ENCODE measurements at regions not wholly inside any gene's neighbourhood (a gene's known extent, or its start where the extent isn't known, plus 50 kb on each side); places are given as distances from the start of the nearest gene placed in this dataset.

DNA sequence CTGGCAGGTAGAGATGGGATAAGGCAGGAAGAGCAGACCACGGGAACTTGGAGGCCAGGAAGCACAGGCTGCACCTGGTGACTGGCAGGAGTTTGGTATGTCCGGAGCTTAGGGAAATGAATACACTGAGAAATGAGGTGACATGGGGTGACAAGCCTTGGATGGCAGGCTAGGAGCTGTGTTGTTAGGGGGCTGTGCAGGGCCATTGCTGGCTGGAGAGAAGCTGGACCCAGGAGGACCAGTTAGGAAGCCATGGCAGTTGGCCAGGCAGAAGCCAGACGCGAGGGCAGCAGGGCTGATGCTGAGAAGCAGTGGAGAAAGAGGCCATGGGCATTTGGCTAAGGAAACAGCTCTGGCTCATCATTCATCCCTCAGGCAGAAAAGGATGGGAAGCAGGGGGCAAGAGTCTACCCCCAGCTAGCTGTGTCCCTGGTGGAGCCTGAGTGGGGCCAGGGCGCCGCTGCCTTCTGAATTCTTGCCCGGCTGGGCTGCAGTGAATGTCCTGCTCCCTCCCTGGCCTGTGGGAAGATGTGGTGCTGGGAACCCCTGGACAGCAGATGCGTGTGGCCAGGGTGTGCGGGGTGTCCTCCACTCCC, 255.8 kb downstream of the FAM43A start:
- TF ChIP-seq TAF1 (IDR thresholded peaks at IDR 0.05; ENCODE audit: borderline replicate concordance, insufficient read depth, low read length) = no peak
- TF ChIP-seq SIN3A (IDR thresholded peaks at IDR 0.05; ENCODE audit: borderline replicate concordance, insufficient read depth, low read length) = no peak
- TF ChIP-seq POLR2AphosphoS5 (IDR thresholded peaks at IDR 0.05; ENCODE audit: low read depth, low read length) = no peak
- TF ChIP-seq, protein P1, sequence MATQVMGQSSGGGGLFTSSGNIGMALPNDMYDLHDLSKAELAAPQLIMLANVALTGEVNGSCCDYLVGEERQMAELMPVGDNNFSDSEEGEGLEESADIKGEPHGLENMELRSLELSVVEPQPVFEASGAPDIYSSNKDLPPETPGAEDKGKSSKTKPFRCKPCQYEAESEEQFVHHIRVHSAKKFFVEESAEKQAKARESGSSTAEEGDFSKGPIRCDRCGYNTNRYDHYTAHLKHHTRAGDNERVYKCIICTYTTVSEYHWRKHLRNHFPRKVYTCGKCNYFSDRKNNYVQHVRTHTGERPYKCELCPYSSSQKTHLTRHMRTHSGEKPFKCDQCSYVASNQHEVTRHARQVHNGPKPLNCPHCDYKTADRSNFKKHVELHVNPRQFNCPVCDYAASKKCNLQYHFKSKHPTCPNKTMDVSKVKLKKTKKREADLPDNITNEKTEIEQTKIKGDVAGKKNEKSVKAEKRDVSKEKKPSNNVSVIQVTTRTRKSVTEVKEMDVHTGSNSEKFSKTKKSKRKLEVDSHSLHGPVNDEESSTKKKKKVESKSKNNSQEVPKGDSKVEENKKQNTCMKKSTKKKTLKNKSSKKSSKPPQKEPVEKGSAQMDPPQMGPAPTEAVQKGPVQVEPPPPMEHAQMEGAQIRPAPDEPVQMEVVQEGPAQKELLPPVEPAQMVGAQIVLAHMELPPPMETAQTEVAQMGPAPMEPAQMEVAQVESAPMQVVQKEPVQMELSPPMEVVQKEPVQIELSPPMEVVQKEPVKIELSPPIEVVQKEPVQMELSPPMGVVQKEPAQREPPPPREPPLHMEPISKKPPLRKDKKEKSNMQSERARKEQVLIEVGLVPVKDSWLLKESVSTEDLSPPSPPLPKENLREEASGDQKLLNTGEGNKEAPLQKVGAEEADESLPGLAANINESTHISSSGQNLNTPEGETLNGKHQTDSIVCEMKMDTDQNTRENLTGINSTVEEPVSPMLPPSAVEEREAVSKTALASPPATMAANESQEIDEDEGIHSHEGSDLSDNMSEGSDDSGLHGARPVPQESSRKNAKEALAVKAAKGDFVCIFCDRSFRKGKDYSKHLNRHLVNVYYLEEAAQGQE (IDR thresholded peaks at IDR 0.05; ENCODE audit: insufficient read depth in 1 of 2, low read depth in 2 of 2, low read length in 2 of 2) = no peak
- no peak for TF ChIP-seq FOXP2 (optimal IDR thresholded peaks at IDR 0.05; ENCODE audit: borderline replicate concordance, extremely low read depth, extremely low read length, insufficient read depth)

DNA sequence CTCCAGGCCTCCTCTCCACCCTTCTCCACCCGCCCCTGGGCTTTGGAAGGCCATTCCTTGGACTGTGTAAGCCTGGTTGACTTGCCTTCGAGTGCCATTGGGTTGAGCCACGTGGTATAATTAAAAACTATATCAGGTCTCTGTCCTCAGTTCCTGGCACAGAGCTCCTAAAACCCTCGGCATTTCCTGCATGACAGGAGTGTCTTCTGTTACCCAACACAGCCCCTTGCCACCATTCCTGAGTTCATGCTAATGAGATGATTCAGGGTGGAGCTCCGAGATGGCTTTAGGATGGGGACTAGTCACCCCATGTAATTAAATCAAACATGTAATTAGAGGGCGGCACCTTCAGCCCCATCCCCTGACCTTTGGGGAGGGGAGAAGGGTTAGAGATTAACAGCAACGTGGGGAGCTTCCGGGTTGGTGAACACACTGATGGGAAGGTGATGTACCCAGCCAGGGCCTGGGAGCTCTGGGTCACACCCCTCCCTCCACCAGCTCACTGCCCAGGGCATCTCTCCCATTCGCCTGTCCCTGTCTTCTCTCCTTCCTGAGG, 256.4 kb downstream of the FAM43A start:
- TF ChIP-seq SIN3A (IDR thresholded peaks at IDR 0.05; ENCODE audit: borderline replicate concordance, insufficient read depth, low read length) = no peak
- no peak for TF ChIP-seq POLR2AphosphoS5 (IDR thresholded peaks at IDR 0.05; ENCODE audit: low read depth, low read length)

DNA sequence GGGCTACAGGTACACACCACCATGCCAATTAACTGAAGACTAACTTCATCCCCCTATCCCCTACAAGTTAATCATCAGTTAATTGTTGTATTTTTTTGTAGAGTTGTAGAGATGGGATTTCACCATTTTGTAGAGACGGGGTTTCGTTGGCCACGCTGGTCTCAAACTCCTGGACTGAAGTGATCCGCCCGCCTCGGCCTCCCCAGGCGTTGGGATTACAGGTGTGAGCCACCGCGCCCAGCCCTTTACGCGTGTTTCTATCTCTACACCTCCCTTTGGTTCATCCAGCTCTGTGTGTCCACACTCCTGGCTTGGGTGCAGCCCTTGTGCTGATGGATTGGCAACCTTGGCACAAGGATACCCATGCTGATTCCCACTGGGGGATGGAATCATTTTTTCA, 258.8 kb downstream of the FAM43A start:
- TF ChIP-seq POLR2AphosphoS5 (IDR thresholded peaks at IDR 0.05; ENCODE audit: low read depth, low read length) = no peak
- no peak for TF ChIP-seq TAF1 (IDR thresholded peaks at IDR 0.05; ENCODE audit: borderline replicate concordance, insufficient read depth, low read length)
- TF ChIP-seq, protein P1 (IDR thresholded peaks at IDR 0.05; ENCODE audit: insufficient read depth in 1 of 2, low read depth in 2 of 2, low read length in 2 of 2) = no peak
- TF ChIP-seq FOXP2 (optimal IDR thresholded peaks at IDR 0.05; ENCODE audit: borderline replicate concordance, extremely low read depth, extremely low read length, insufficient read depth) = no peak
- TF ChIP-seq SIN3A (IDR thresholded peaks at IDR 0.05; ENCODE audit: borderline replicate concordance, insufficient read depth, low read length) = no peak

DNA sequence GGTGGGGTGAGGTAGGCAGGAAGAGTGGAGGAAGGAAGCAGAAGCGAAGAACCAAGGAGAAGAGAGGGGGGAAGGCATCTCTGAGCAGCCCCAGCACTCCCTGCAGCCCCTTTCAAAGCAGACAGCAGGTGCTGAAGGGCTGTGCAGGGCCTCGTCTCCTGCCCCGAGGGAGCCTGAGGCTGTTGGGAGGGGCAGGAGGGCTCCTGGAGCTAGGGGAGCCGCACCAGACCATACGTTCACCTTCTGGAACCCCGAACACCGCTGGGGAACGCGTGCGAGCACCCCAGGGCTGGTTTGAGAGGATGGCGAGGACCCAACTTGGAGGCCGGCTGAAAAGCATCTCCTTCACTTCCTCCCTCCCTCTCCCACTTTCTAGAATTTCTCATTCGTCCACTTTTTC, 259.8 kb downstream of the FAM43A start:
- no peak for TF ChIP-seq POLR2AphosphoS5 (IDR thresholded peaks at IDR 0.05; ENCODE audit: low read depth, low read length)
- TF ChIP-seq TAF1 (IDR thresholded peaks at IDR 0.05; ENCODE audit: borderline replicate concordance, insufficient read depth, low read length) = no peak
- TF ChIP-seq, protein P1 (IDR thresholded peaks at IDR 0.05; ENCODE audit: insufficient read depth in 1 of 2, low read depth in 2 of 2, low read length in 2 of 2) = no peak

DNA sequence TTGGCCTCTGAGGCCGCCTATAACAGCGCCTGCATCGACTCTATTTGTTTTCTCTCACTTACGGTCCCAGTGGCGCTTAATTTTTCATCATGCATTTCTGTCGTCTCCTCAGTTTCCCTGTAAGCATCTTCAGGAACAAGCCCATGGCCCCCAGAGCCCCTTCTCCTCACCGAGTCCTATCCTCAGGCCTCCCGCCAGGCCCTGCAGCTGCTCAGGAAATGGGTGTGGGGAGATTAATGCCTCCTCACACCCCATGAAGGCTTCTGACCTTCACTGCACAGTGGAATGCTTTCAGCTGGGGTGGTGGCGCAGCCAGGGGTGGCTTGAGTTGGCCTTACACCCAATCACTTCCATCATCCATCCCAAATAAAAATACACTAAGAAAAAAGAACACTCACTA, 260.4 kb downstream of the FAM43A start:
- TF ChIP-seq TAF1 (IDR thresholded peaks at IDR 0.05; ENCODE audit: borderline replicate concordance, insufficient read depth, low read length) (no peak), SIN3A (IDR thresholded peaks at IDR 0.05; ENCODE audit: borderline replicate concordance, insufficient read depth, low read length) (no peak), FOXP2 (optimal IDR thresholded peaks at IDR 0.05; ENCODE audit: borderline replicate concordance, extremely low read depth, extremely low read length, insufficient read depth) (no peak), POLR2AphosphoS5 (IDR thresholded peaks at IDR 0.05; ENCODE audit: low read depth, low read length) (no peak)
- TF ChIP-seq, protein P1 (IDR thresholded peaks at IDR 0.05; ENCODE audit: insufficient read depth in 1 of 2, low read depth in 2 of 2, low read length in 2 of 2) = no peak

Measured in PFSK-1 (cell line).